Lower leg skin (tissue), 4 donors: ENCODE measurements at regions not wholly inside any gene's neighbourhood (a gene's known extent, or its start where the extent isn't known, plus 50 kb on each side); places are given as distances from the start of the nearest gene placed in this dataset.

ENCODE experiments used
- DNase-seq, 2 donors: peaks; one replicate each; pipeline ENCODE4 v3.0.0-alpha.2; 2019; ENCODE audit warnings: low spot score in 2 of 2
- H3K4me3 ChIP-seq: fragments of 200-600 bp; sonication (generic); 2 replicates; pipeline ENCODE4 v1.5.1; 2017; ENCODE audit warnings: mild to moderate bottlenecking, low read depth; ENCODE audit not compliant: poor library complexity, severe bottlenecking
- POLR2A ChIP-seq, 2 donors: fragments of 450-650 bp; IDR thresholded peaks; one replicate each; pipeline ENCODE4 v1.6.1; 2016 to 2017; ENCODE audit warnings: antibody characterized with exemption in 2 of 2, mild to moderate bottlenecking in 1 of 2, moderate library complexity in 1 of 2
- WGBS, 2 donors: methylation state at CpG; one replicate each; pipeline ENCODE4 v1.1.5; 2018; 5-methylcytosine and 5-hydroxymethylcytosine counted together
- intact Hi-C: fragments of 100-400 bp; cut with DNase I; formaldehyde crosslinking; loops from one replicate; pipeline ENCODE4 v1.15.0; 2023; ENCODE audit warnings: low total_unique reads
- TF ChIP-seq, protein P1 (sequence below), 3 donors: fragments of 450-650 bp; IDR thresholded peaks; one replicate each; pipeline ENCODE4 v1.5.1; 2016; ENCODE audit warnings: antibody characterized with exemption in 3 of 3, mild to moderate bottlenecking in 3 of 3, moderate library complexity in 2 of 3

DNA sequence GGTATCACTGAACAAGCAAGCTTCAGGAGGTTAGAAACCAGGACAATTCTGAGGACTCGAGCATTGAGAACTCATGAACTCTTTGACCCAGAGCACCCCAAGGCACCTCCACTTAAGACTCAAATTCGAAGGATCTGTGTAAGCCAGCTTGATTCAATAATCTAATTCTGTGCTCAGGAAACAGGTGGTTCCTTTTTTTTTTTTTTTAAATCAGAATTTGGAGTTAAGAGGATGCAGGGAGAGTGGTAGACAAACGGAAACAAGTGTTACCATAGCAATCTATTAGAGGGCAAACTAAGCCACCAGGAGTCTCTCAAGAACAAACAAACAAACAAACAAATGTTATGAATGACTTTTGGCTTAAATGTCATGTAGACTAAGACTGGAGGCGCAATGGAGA, 53.8 kb upstream of the DPH5 start:
- no peak for DNase-seq
- intact Hi-C loops, result no loop called here
- no peak for TF ChIP-seq POLR2A (IDR thresholded peaks at IDR 0.05)
- no peak overlapping the region for H3K4me3 ChIP-seq
- 80 to 81% methylated on average over 4 of the region's 4 CpGs for WGBS, 2 donors

DNA sequence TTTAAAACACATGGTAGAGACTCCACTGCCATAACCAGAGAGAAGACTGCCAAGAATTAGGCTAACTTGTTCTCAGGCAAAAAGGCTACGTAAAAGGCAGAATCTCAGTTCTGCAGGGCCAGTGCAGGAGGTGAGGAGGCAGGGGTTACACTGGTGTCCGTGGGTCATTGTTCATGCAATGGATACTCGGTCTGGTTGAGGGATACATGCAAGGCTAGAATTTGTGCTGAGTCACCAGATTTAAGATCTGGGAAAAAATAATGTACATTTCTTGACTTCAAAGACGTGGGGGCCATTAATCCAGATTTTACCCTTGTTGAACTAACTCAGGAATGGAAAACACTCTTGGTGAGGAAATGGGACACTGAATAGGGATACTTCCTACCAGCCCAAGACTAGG, 52.3 kb upstream of the DPH5 start:
- intact Hi-C loops, result no loop called here

DNA sequence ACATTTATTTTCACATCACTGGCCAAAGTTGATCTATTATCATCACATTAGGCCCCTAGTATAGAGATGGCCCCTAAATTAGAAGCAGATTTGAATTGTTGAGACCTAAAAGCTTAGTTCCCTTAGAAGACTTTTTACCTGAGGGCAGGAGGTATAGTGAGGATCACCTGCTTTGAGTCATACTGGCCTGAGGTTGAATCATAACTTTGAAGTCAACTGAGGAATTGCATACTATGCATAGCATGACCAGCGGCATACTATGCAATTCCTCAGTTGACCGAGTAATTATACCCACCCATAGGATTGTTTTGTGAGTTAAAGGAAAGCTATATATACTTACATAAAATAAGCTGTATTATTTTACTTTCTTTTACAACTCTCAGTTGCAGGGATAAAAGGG, 50.3 kb upstream of the DPH5 start:
- intact Hi-C loops, result no loop called here
- H3K4me3 ChIP-seq, result no peak overlapping the region
- 85 to 86% methylated on average over 2 of the region's 2 CpGs for WGBS, 2 donors
- no peak for DNase-seq
- no peak for TF ChIP-seq POLR2A (IDR thresholded peaks at IDR 0.05)

More for the DNA sequence above, 52.3 kb upstream of the DPH5 start:
- no peak overlapping the region for H3K4me3 ChIP-seq
- 97% methylated on average over 4 of the region's 4 CpGs for WGBS, 2 donors
- DNase-seq, result no peak
- TF ChIP-seq, protein P1, sequence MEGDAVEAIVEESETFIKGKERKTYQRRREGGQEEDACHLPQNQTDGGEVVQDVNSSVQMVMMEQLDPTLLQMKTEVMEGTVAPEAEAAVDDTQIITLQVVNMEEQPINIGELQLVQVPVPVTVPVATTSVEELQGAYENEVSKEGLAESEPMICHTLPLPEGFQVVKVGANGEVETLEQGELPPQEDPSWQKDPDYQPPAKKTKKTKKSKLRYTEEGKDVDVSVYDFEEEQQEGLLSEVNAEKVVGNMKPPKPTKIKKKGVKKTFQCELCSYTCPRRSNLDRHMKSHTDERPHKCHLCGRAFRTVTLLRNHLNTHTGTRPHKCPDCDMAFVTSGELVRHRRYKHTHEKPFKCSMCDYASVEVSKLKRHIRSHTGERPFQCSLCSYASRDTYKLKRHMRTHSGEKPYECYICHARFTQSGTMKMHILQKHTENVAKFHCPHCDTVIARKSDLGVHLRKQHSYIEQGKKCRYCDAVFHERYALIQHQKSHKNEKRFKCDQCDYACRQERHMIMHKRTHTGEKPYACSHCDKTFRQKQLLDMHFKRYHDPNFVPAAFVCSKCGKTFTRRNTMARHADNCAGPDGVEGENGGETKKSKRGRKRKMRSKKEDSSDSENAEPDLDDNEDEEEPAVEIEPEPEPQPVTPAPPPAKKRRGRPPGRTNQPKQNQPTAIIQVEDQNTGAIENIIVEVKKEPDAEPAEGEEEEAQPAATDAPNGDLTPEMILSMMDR (IDR thresholded peaks at IDR 0.05), result no peak
- TF ChIP-seq POLR2A (IDR thresholded peaks at IDR 0.05), result no peak
